ENCODE measurements at regions not wholly inside any gene's neighbourhood (a gene's known extent, or its start where the extent isn't known, plus 50 kb on each side); places are given as distances from the start of the nearest gene placed in this dataset.

GRCh38 chr3:86229086-86229774, 761.7 kb downstream of the VGLL3 start:
- H3K36me3 ChIP-seq, result no peaks in the 10 kb centered on the region
- no peaks in the 10 kb centered on the region for H3K27me3 ChIP-seq (replicated peaks in 1 of 7)
- no peaks in the 10 kb centered on the region for H3K4me1 ChIP-seq
- H3K27ac ChIP-seq, result no peak overlapping the region
- intact Hi-C loops (cut with DNase I; ENCODE audit: low total_unique reads), result no loop called here
- H3K9me3 ChIP-seq, result no peaks in the 10 kb centered on the region
- no peak for DNase-seq
- TF ChIP-seq CTCF (IDR thresholded peaks at IDR 0.05 in 8 of 11, conservative IDR thresholded peaks at IDR 0.05 in 3 of 11) (no peak), POLR2AphosphoS5 (IDR thresholded peaks at IDR 0.05) (no peak), POLR2A (IDR thresholded peaks at IDR 0.05) (no peak)
- H3K4me3 ChIP-seq, result no peak overlapping the region
- WGBS, 5 donors, result 86 to 95% (median 90%) methylated on average over 4 of the region's 4 CpGs

GRCh38 chr3:86228101-86228500, 762.8 kb downstream of the VGLL3 start:
- no peak for DNase-seq
- TF ChIP-seq CTCF (IDR thresholded peaks at IDR 0.05 in 8 of 11, conservative IDR thresholded peaks at IDR 0.05 in 3 of 11) (no peak), POLR2AphosphoS5 (IDR thresholded peaks at IDR 0.05) (no peak), POLR2A (IDR thresholded peaks at IDR 0.05) (no peak)
- intact Hi-C loops (cut with DNase I; ENCODE audit: low total_unique reads), result no loop called here
- Histone ChIP-seq H3K27me3 (replicated peaks in 1 of 7) (no peaks in the 10 kb centered on the region), H3K4me1 (no peaks in the 10 kb centered on the region), H3K27ac (no peak overlapping the region), H3K9me3 (no peaks in the 10 kb centered on the region), H3K4me3 (no peak overlapping the region), H3K36me3 (no peaks in the 10 kb centered on the region)
- WGBS, 5 donors, result 69 to 82% (median 76%) methylated on average over 4 of the region's 4 CpGs

GRCh38 chr3:86225461-86225860, 765.5 kb downstream of the VGLL3 start:
- 66 to 80% (median 72%) methylated on average over 3 of the region's 3 CpGs for WGBS, 5 donors
- no peak for TF ChIP-seq CTCF (IDR thresholded peaks at IDR 0.05 in 8 of 11, conservative IDR thresholded peaks at IDR 0.05 in 3 of 11)
- TF ChIP-seq POLR2A (IDR thresholded peaks at IDR 0.05), result no peak
- no peak for TF ChIP-seq POLR2AphosphoS5 (IDR thresholded peaks at IDR 0.05)
- H3K4me3 ChIP-seq, result no peak overlapping the region
- no peaks in the 10 kb centered on the region for H3K27me3 ChIP-seq (replicated peaks in 1 of 7)
- no peaks in the 10 kb centered on the region for H3K36me3 ChIP-seq
- intact Hi-C loops (cut with DNase I; ENCODE audit: low total_unique reads), result no loop called here
- H3K4me1 ChIP-seq, result no peaks in the 10 kb centered on the region
- no peak for DNase-seq
- peaks cover 0 to 7% (median 2%) of the 10 kb centered on the region in 8 donors for H3K9me3 ChIP-seq
- no peak overlapping the region for H3K27ac ChIP-seq

GRCh38 chr3:86221601-86222000, 769.3 kb downstream of the VGLL3 start:
- intact Hi-C loops (cut with DNase I; ENCODE audit: low total_unique reads), result no loop called here
- TF ChIP-seq POLR2AphosphoS5 (IDR thresholded peaks at IDR 0.05), result no peak
- TF ChIP-seq POLR2A (IDR thresholded peaks at IDR 0.05), result no peak
- no peak for TF ChIP-seq CTCF (IDR thresholded peaks at IDR 0.05 in 8 of 11, conservative IDR thresholded peaks at IDR 0.05 in 3 of 11)
- no peaks in the 10 kb centered on the region for H3K36me3 ChIP-seq
- H3K9me3 ChIP-seq, result peaks cover 0 to 7% (median 3%) of the 10 kb centered on the region in 8 donors
- H3K4me1 ChIP-seq, result no peaks in the 10 kb centered on the region
- no peaks in the 10 kb centered on the region for H3K27me3 ChIP-seq (replicated peaks in 1 of 7)
- DNase-seq, result no peak
- 90 to 98% (median 94%) methylated on average over 3 of the region's 3 CpGs for WGBS, 5 donors
- H3K27ac ChIP-seq, result no peak overlapping the region
- H3K4me3 ChIP-seq, result no peak overlapping the region
